Liver (tissue), 8 donors: ENCODE measurements at regions not wholly inside any gene's neighbourhood (a gene's known extent, or its start where the extent isn't known, plus 50 kb on each side); places are given as distances from the start of the nearest gene placed in this dataset.

Source experiments
- DNase-seq: peaks from one replicate; pipeline ENCODE4 v3.0.0-alpha.2; 2017; ENCODE audit warnings: low spot score
- H3K27ac ChIP-seq, 2 donors: one replicate each; pipeline ENCODE4 v1.7.0; 2013; ENCODE audit warnings: inconsistent platforms in 2 of 2, low read length in 2 of 2, control low read depth in 1 of 2, low read depth in 1 of 2, mild to moderate bottlenecking in 1 of 2
- H3K27me3 ChIP-seq, 4 donors: one replicate each; pipeline versions ENCODE4 v1.6.1 to v1.7.0; 2013; ENCODE audit warnings: low read length in 3 of 4, inconsistent platforms in 1 of 4, mild to moderate bottlenecking in 1 of 4, moderate library complexity in 1 of 4; ENCODE audit not compliant: control insufficient read depth in 4 of 4, insufficient read depth in 4 of 4
- H3K36me3 ChIP-seq, 4 donors: one replicate each; pipeline versions ENCODE4 v1.6.1 to v1.7.0; 2013; ENCODE audit warnings: low read length in 3 of 4, mild to moderate bottlenecking in 3 of 4, low read depth in 1 of 4, moderate library complexity in 1 of 4; ENCODE audit not compliant: control insufficient read depth in 4 of 4, insufficient read depth in 3 of 4
- H3K4me1 ChIP-seq, 4 donors: one replicate each; pipeline versions ENCODE4 v1.6.1 to v1.7.0; 2013; ENCODE audit warnings: low read length in 3 of 4, mild to moderate bottlenecking in 3 of 4, moderate library complexity in 1 of 4; ENCODE audit not compliant: control insufficient read depth in 4 of 4, insufficient read depth in 4 of 4
- H3K4me3 ChIP-seq, 3 donors: one replicate each; pipeline versions ENCODE4 v1.6.1 to v1.7.0; 2013; ENCODE audit warnings: low read length in 3 of 3, control low read depth in 1 of 3, low read depth in 1 of 3, mild to moderate bottlenecking in 1 of 3
- H3K9ac ChIP-seq, 2 donors: one replicate each; pipeline ENCODE4 v1.7.0; 2013; ENCODE audit warnings: low read length in 2 of 2, mild to moderate bottlenecking in 2 of 2, moderate library complexity in 2 of 2, control low read depth in 1 of 2, low read depth in 1 of 2
- H3K9me3 ChIP-seq, 4 donors: one replicate each; pipeline versions ENCODE4 v1.6.1 to v1.7.0; 2013; ENCODE audit warnings: low read length in 3 of 4; ENCODE audit not compliant: control insufficient read depth in 4 of 4
- FOXA1 ChIP-seq: IDR thresholded peaks from 2 replicates; pipeline ENCODE4 v1.6.1; 2016; ENCODE audit warnings: antibody characterized with exemption
- FOXA2 ChIP-seq: IDR thresholded peaks from 2 replicates; pipeline ENCODE4 v1.6.1; 2016; ENCODE audit warnings: antibody characterized with exemption
- GABPA ChIP-seq, 2 donors: IDR thresholded peaks in 1 of 2; conservative IDR thresholded peaks in 1 of 2; 2 replicates each; pipeline ENCODE4 v1.6.1; 2016; ENCODE audit warnings: antibody characterized with exemption in 2 of 2, mild to moderate bottlenecking in 1 of 2, moderate library complexity in 1 of 2
- HNF4A ChIP-seq, 2 donors: conservative IDR thresholded peaks; 2 replicates each; pipeline ENCODE4 v1.6.1; 2016; ENCODE audit warnings: antibody characterized with exemption in 2 of 2, mild to moderate bottlenecking in 2 of 2
- HNF4G ChIP-seq: IDR thresholded peaks from 2 replicates; pipeline ENCODE4 v1.6.1; 2016; ENCODE audit warnings: antibody characterized with exemption
- JUND ChIP-seq, 2 donors: IDR thresholded peaks; 2 replicates each; pipeline ENCODE4 v1.6.1; 2016; ENCODE audit warnings: antibody characterized with exemption in 2 of 2
- SP1 ChIP-seq: IDR thresholded peaks from 2 replicates; pipeline ENCODE4 v1.6.1; 2018; ENCODE audit warnings: antibody characterized with exemption, mild to moderate bottlenecking
- TAF1 ChIP-seq: conservative IDR thresholded peaks from 2 replicates; pipeline ENCODE4 v1.6.1; 2016; ENCODE audit warnings: antibody characterized with exemption, mild to moderate bottlenecking
- YY1 ChIP-seq: IDR thresholded peaks from 2 replicates; pipeline ENCODE4 v1.6.1; 2016; ENCODE audit warnings: antibody characterized with exemption, mild to moderate bottlenecking
- WGBS: extraction: QIAGEN DNeasy Blood & Tissue Kit; methylation state at CpG from one replicate; pipeline ENCODE4 v1.1.7; 2013; 5-methylcytosine and 5-hydroxymethylcytosine counted together
- TF ChIP-seq, protein P1 (sequence below): IDR thresholded peaks from 2 replicates; pipeline ENCODE4 v1.6.1; 2016; ENCODE audit warnings: antibody characterized with exemption, mild to moderate bottlenecking
- TF ChIP-seq, protein P2 (sequence below): IDR thresholded peaks from 2 replicates; pipeline ENCODE4 v1.6.1; 2016; ENCODE audit warnings: antibody characterized with exemption
- TF ChIP-seq, protein P3 (sequence below): fragments of 150-350 bp; IDR thresholded peaks from 2 replicates; pipeline ENCODE4 v1.5.1; 2017; ENCODE audit warnings: improper control_type of control experiment, low read depth, low read length; ENCODE audit not compliant: missing input control
- TF ChIP-seq, protein P4 (sequence below): IDR thresholded peaks from 2 replicates; pipeline ENCODE4 v1.6.1; 2016; ENCODE audit warnings: antibody characterized with exemption
- donor health status: healthy.
- donor health status: healthy.
- donor health status: healthy.
- donor health status: healthy.
- donor health status: healthy.

DNA sequence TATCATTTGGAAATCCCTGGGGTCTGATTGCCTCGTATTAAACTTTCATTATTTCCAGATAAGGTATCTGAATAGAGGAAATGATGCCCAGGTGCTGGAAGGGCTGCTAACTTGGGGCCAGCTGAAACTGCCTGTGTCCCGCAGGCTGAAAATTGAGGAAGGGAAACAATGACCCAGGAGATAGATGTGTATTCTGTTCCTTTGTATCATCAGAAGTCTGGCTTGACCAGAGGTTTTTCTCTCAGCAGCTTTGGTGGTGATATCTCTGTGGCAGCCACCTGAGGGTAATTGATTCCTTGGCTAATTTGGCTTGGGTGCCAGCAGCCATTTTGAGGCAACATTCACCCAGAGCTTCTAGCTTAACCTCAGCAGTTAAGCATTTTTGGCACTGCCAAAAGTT lies 90.0 kb upstream of the STT3B start:
- Histone ChIP-seq H3K9ac (no peak overlapping the region), H3K27me3 (no peaks in the 10 kb centered on the region), H3K36me3 (no peaks in the 10 kb centered on the region), H3K4me1 (peaks cover 0 to 3% (median 0%) of the 10 kb centered on the region in 4 donors), H3K27ac (no peak overlapping the region), H3K4me3 (no peak overlapping the region), H3K9me3 (no peaks in the 10 kb centered on the region)
- WGBS: 78% methylated on average over 2 of the region's 2 CpGs
- TF ChIP-seq TAF1 (no peak), HNF4G (no peak), JUND (IDR thresholded peaks at IDR 0.05) (no peak), FOXA2 (no peak), SP1 (no peak)
- TF ChIP-seq, protein P1, sequence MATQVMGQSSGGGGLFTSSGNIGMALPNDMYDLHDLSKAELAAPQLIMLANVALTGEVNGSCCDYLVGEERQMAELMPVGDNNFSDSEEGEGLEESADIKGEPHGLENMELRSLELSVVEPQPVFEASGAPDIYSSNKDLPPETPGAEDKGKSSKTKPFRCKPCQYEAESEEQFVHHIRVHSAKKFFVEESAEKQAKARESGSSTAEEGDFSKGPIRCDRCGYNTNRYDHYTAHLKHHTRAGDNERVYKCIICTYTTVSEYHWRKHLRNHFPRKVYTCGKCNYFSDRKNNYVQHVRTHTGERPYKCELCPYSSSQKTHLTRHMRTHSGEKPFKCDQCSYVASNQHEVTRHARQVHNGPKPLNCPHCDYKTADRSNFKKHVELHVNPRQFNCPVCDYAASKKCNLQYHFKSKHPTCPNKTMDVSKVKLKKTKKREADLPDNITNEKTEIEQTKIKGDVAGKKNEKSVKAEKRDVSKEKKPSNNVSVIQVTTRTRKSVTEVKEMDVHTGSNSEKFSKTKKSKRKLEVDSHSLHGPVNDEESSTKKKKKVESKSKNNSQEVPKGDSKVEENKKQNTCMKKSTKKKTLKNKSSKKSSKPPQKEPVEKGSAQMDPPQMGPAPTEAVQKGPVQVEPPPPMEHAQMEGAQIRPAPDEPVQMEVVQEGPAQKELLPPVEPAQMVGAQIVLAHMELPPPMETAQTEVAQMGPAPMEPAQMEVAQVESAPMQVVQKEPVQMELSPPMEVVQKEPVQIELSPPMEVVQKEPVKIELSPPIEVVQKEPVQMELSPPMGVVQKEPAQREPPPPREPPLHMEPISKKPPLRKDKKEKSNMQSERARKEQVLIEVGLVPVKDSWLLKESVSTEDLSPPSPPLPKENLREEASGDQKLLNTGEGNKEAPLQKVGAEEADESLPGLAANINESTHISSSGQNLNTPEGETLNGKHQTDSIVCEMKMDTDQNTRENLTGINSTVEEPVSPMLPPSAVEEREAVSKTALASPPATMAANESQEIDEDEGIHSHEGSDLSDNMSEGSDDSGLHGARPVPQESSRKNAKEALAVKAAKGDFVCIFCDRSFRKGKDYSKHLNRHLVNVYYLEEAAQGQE: no peak
- DNase-seq: no peak

DNA sequence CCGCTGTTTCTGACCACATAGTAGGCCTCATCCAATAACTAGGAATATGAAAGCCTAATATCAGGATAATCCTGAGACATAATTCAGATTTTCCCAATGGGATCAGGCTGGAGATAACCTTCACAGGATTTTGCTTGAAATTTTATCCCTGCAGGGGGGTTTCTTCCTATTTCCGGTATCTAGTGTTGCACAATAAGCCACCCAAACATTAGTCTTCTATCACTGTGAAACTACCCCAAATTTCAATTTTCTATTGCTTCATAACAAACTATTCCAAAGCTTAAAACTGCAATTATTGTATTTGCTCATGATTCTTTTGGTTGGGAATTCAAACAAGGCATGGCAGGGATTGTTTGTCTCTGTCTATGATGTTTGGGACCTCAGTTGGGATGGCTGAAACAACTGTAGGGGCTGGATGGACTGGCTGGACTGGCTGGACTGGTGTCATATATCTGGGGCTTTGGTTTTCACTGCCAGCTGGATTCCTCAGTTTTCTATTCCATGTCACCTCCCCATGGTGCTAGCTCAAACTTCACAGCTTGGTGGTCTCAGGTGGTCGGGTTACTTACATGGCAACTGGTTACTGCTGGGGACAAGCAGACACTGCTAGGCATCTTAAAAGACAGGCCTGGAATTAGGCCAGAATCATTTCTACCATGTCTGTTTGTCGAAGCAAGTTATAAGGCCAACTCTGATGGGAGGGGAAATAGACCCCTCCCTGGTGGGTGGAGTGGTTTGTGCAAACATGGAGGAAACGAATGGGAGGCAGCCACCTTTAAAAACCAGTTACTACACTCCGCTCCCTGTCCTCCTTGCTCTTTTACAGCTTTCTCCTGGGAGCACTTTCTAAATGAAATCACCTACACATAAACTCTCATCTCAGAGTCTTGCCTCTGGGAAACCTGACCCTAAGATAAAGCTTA lies 88.2 kb upstream of the STT3B start:
- DNase-seq: no peak
- Histone ChIP-seq H3K4me1 (peaks cover 0 to 3% (median 0%) of the 10 kb centered on the region in 4 donors), H3K9me3 (no peaks in the 10 kb centered on the region), H3K36me3 (no peaks in the 10 kb centered on the region), H3K4me3 (no peak overlapping the region), H3K27ac (no peak overlapping the region), H3K27me3 (no peaks in the 10 kb centered on the region), H3K9ac (no peak overlapping the region)
- TF ChIP-seq, protein P2, sequence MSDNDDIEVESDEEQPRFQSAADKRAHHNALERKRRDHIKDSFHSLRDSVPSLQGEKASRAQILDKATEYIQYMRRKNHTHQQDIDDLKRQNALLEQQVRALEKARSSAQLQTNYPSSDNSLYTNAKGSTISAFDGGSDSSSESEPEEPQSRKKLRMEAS: no peak
- TF ChIP-seq HNF4G (no peak), GABPA (IDR thresholded peaks at IDR 0.05 in 1 of 2, conservative IDR thresholded peaks at IDR 0.05 in 1 of 2) (no peak), TAF1 (no peak), YY1 (no peak), FOXA1 (no peak), HNF4A (conservative IDR thresholded peaks at IDR 0.05) (no peak)
- TF ChIP-seq, protein P3, sequence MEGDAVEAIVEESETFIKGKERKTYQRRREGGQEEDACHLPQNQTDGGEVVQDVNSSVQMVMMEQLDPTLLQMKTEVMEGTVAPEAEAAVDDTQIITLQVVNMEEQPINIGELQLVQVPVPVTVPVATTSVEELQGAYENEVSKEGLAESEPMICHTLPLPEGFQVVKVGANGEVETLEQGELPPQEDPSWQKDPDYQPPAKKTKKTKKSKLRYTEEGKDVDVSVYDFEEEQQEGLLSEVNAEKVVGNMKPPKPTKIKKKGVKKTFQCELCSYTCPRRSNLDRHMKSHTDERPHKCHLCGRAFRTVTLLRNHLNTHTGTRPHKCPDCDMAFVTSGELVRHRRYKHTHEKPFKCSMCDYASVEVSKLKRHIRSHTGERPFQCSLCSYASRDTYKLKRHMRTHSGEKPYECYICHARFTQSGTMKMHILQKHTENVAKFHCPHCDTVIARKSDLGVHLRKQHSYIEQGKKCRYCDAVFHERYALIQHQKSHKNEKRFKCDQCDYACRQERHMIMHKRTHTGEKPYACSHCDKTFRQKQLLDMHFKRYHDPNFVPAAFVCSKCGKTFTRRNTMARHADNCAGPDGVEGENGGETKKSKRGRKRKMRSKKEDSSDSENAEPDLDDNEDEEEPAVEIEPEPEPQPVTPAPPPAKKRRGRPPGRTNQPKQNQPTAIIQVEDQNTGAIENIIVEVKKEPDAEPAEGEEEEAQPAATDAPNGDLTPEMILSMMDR: no peak
- TF ChIP-seq, protein P4, sequence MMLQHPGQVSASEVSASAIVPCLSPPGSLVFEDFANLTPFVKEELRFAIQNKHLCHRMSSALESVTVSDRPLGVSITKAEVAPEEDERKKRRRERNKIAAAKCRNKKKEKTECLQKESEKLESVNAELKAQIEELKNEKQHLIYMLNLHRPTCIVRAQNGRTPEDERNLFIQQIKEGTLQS: no peak
- WGBS: 86% methylated on average over 6 of the region's 6 CpGs
